Kidney (tissue), 13 donors: ENCODE measurements at regions not wholly inside any gene's neighbourhood (a gene's known extent, or its start where the extent isn't known, plus 50 kb on each side); places are given as distances from the start of the nearest gene placed in this dataset.

Experiments used
- DNase-seq, 5 donors: peaks; one replicate each; pipeline ENCODE4 v3.0.0-alpha.2; 2013 to 2020
- FAIRE-seq: peaks from 2 replicates; lab custom pipeline; 2012; peaks lifted over from hg19 to GRCh38; lab: Jason Lieb, UNC
- H3K27ac ChIP-seq, 2 donors: one replicate each; pipeline ENCODE4 v1.7.0; 2013; ENCODE audit warnings: low read depth in 2 of 2, low read length in 2 of 2, inconsistent platforms in 1 of 2
- H3K27me3 ChIP-seq: one replicate; pipeline ENCODE4 v1.7.1; 2013; ENCODE audit warnings: low read length, inconsistent platforms; ENCODE audit not compliant: control insufficient read depth, insufficient read depth
- H3K36me3 ChIP-seq, 3 donors: one replicate each; pipeline versions ENCODE4 v1.7.0 to v1.7.1; 2013; ENCODE audit warnings: low read length in 3 of 3, control low read depth in 1 of 3, inconsistent platforms in 1 of 3; ENCODE audit not compliant: insufficient read depth in 3 of 3, control insufficient read depth in 2 of 3
- H3K4me1 ChIP-seq, 3 donors: one replicate each; pipeline versions ENCODE4 v1.7.0 to v1.7.1; 2013; ENCODE audit warnings: low read length in 3 of 3, inconsistent platforms in 1 of 3, low read depth in 1 of 3; ENCODE audit not compliant: control insufficient read depth in 2 of 3, insufficient read depth in 2 of 3
- H3K4me3 ChIP-seq, 3 donors: one replicate each; pipeline versions ENCODE4 v1.7.0 to v1.8.1; 2013; ENCODE audit warnings: low read length in 3 of 3, control low read depth in 1 of 3, inconsistent platforms in 1 of 3
- H3K9ac ChIP-seq, 3 donors: one replicate each; pipeline versions ENCODE4 v1.7.0 to v1.7.1; 2013; ENCODE audit warnings: low read length in 3 of 3, control low read depth in 1 of 3, inconsistent platforms in 1 of 3
- H3K9me3 ChIP-seq, 3 donors: one replicate each; pipeline versions ENCODE4 v1.7.0 to v1.7.1; 2013; ENCODE audit warnings: low read length in 3 of 3, control low read depth in 1 of 3, inconsistent platforms in 1 of 3; ENCODE audit not compliant: control insufficient read depth in 2 of 3, insufficient read depth in 1 of 3
- intact Hi-C: fragments of 100-400 bp; cut with DNase I; formaldehyde crosslinking; loops from one replicate; pipeline ENCODE4 v1.11.1; 2022
- TF ChIP-seq, protein P1 (sequence below): IDR thresholded peaks from 3 replicates; pipeline ENCODE4 v1.5.1; 2012; ENCODE audit warnings: mild to moderate bottlenecking, moderate library complexity, borderline replicate concordance; ENCODE audit not compliant: insufficient read depth; ENCODE audit errors: extremely low read depth
- donor health status: control.
- donor health status: control.
- donor health status: control.
- donor health status: control.
- donor health status: control.
- donor health status: DM: yes; HTN: yes; CAD: no.
- donor health status: Normal renal cell carcinoma (clear cell type).

DNA sequence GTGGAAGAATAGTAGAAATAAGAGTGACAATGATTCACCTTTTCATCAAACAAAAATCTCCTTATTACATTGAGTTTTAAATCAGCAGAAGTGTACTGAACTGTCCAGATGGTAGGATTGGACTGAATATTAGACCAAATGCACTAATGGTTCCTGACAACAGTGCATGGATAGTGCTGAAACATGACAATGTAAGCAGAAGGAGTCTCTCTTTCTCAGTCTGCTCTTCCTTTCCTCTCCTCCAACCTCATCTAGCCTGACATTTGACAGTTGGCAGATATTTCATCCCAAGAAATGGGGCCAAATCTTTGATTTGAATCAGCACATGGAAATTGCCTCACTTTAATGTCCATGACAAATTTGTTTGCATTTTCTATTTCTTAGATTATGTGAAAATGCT lies 225.1 kb upstream of the PLSCR5 start:
- Histone ChIP-seq H3K4me3 (no peak overlapping the region), H3K9me3 (no peaks in the 10 kb centered on the region), H3K36me3 (no peaks in the 10 kb centered on the region), H3K9ac (no peak overlapping the region), H3K4me1 (no peaks in the 10 kb centered on the region), H3K27me3 (no peaks in the 10 kb centered on the region), H3K27ac (no peak overlapping the region)
- no peak for FAIRE-seq
- intact Hi-C loops = no loop called here
- DNase-seq = no peak
- TF ChIP-seq, protein P1, sequence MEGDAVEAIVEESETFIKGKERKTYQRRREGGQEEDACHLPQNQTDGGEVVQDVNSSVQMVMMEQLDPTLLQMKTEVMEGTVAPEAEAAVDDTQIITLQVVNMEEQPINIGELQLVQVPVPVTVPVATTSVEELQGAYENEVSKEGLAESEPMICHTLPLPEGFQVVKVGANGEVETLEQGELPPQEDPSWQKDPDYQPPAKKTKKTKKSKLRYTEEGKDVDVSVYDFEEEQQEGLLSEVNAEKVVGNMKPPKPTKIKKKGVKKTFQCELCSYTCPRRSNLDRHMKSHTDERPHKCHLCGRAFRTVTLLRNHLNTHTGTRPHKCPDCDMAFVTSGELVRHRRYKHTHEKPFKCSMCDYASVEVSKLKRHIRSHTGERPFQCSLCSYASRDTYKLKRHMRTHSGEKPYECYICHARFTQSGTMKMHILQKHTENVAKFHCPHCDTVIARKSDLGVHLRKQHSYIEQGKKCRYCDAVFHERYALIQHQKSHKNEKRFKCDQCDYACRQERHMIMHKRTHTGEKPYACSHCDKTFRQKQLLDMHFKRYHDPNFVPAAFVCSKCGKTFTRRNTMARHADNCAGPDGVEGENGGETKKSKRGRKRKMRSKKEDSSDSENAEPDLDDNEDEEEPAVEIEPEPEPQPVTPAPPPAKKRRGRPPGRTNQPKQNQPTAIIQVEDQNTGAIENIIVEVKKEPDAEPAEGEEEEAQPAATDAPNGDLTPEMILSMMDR = no peak

DNA sequence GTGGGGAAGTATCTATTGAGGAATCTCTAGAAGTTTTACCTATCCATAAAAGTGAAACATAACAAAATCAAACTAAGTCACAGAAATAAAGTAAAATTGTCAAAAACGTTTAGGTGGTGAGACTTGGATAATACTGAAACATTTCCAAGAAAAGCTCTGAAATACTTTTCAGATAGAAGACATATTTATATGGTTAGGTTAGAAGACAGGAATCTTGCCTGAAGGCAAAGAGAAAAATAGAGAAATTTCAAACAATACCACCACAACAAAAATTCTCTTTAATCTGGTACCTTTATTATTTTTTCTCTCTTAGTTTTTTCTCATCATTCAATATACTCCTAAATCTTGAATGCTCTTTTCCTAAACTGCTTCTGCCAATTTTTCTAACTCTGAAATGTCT lies 222.7 kb upstream of the PLSCR5 start:
- TF ChIP-seq, protein P1 = no peak
- Histone ChIP-seq H3K27ac (no peak overlapping the region), H3K36me3 (no peaks in the 10 kb centered on the region), H3K9ac (no peak overlapping the region), H3K4me3 (no peak overlapping the region), H3K9me3 (no peaks in the 10 kb centered on the region), H3K4me1 (no peaks in the 10 kb centered on the region), H3K27me3 (no peaks in the 10 kb centered on the region)
- intact Hi-C loops = no loop called here
- FAIRE-seq (no peak), DNase-seq (no peak)

DNA sequence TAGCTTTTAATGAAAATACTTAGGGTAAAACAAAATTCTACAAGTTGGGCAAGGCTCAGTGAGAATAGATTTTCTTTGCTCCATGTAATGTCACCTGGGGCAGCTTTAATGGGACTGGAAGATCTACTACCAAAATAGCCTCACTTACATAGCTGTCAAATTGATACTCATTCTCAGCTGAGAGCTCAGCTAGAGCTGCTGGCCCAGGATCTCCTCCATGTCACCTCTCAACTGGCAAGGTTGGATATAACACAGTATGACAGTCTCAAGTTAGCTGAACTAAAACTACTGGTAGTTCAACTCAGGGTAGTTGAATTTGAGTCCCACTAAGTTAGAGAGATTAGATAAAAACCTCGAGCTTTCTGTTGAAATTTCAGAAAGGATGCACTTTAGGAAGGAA lies 218.5 kb upstream of the PLSCR5 start:
- H3K4me1 ChIP-seq = no peaks in the 10 kb centered on the region
- no peak for DNase-seq
- H3K9me3 ChIP-seq = no peaks in the 10 kb centered on the region
- H3K36me3 ChIP-seq = no peaks in the 10 kb centered on the region
- no peak overlapping the region for H3K4me3 ChIP-seq
- TF ChIP-seq, protein P1 = no peak
- no peaks in the 10 kb centered on the region for H3K27me3 ChIP-seq
- FAIRE-seq = no peak
- H3K27ac ChIP-seq = no peak overlapping the region
- no peak overlapping the region for H3K9ac ChIP-seq
- intact Hi-C loops = no loop called here

DNA sequence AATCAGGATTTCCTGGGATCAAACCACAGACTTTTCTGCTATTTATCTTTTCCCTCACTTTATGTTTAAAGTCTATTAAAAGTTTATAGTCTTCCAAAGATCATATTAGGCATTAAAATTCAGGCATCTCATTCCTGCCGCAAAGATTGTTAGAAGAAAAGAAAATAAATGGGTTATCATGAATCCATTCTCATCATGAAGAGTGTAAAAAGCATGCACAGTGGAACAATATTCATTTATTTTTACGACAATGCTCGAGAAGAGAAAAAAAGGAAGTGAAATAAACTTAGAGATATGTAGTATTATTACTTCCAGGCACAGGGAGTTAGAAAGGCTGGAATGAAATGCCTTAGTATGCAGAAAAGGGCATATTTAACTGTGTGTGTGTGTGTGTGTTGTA lies 213.7 kb upstream of the PLSCR5 start:
- FAIRE-seq (no peak), DNase-seq (no peak)
- intact Hi-C loops = no loop called here
- Histone ChIP-seq H3K27ac (no peak overlapping the region), H3K9ac (no peak overlapping the region), H3K4me3 (no peak overlapping the region), H3K4me1 (no peaks in the 10 kb centered on the region), H3K27me3 (no peaks in the 10 kb centered on the region), H3K36me3 (no peaks in the 10 kb centered on the region), H3K9me3 (no peaks in the 10 kb centered on the region)
- TF ChIP-seq, protein P1 = no peak
